Breast epithelium (tissue), 3 donors: ENCODE measurements at regions not wholly inside any gene's neighbourhood (a gene's known extent, or its start where the extent isn't known, plus 50 kb on each side); places are given as distances from the start of the nearest gene placed in this dataset.

Experiments
- POLR2A ChIP-seq: fragments of 450-650 bp; IDR thresholded peaks from one replicate; pipeline ENCODE4 v1.6.1; 2016; ENCODE audit warnings: antibody characterized with exemption, mild to moderate bottlenecking, moderate library complexity
- POLR2AphosphoS5 ChIP-seq, 3 donors: sonication (generic); formaldehyde crosslinking; IDR thresholded peaks; one replicate each; pipeline ENCODE4 v1.6.1; 2017; ENCODE audit warnings: antibody characterized with exemption in 3 of 3
- TF ChIP-seq, protein P1 (sequence below), 3 donors: fragments of 450-650 bp; IDR thresholded peaks; one replicate each; pipeline ENCODE4 v1.5.1; 2016 to 2017; ENCODE audit warnings: antibody characterized with exemption in 3 of 3, mild to moderate bottlenecking in 3 of 3, moderate library complexity in 3 of 3

DNA sequence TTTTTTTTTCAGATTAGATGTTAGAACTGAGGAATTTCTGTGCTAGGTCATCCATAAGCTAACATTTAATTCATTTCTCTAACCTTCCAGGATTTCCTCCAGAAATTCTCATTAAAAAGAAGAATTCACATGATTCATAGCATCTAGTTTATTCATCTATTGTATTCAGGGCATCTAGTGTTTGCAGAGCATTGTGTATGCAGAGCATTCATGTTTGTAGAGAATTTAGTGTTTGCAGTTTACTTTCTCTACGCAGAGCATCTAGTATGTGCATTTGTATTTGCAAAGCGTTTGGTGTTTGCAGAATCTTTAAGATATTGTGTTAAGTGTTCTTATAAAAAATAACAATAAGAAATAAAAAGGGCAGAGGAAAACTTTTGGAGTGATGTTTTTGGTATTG lies 491.1 kb downstream of the MTRR start:
- TF ChIP-seq, protein P1, sequence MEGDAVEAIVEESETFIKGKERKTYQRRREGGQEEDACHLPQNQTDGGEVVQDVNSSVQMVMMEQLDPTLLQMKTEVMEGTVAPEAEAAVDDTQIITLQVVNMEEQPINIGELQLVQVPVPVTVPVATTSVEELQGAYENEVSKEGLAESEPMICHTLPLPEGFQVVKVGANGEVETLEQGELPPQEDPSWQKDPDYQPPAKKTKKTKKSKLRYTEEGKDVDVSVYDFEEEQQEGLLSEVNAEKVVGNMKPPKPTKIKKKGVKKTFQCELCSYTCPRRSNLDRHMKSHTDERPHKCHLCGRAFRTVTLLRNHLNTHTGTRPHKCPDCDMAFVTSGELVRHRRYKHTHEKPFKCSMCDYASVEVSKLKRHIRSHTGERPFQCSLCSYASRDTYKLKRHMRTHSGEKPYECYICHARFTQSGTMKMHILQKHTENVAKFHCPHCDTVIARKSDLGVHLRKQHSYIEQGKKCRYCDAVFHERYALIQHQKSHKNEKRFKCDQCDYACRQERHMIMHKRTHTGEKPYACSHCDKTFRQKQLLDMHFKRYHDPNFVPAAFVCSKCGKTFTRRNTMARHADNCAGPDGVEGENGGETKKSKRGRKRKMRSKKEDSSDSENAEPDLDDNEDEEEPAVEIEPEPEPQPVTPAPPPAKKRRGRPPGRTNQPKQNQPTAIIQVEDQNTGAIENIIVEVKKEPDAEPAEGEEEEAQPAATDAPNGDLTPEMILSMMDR (IDR thresholded peaks at IDR 0.05), result no peak
- TF ChIP-seq POLR2AphosphoS5 (IDR thresholded peaks at IDR 0.05), result no peak
- TF ChIP-seq POLR2A, result no peak
